ENCODE measurements at regions not wholly inside any gene's neighbourhood (a gene's known extent, or its start where the extent isn't known, plus 50 kb on each side); places are given as distances from the start of the nearest gene placed in this dataset.
A peak's percentile ranks its signal among the peaks of the same experiment; 100 is the strongest.

- peak; percentile 79 for DNase-seq
Observed at GRCh38 chr5:97854871-97855762, 672.1 kb upstream of the RIOK2 start.

GRCh38 chr5:97874491-97874890, 691.4 kb upstream of the RIOK2 start:
- peak; percentile 43 for DNase-seq

GRCh38 chr5:97876272-97876671, 693.2 kb upstream of the RIOK2 start:
- DNase-seq = no peak

- no peak for DNase-seq
Observed at GRCh38 chr5:97877588-97877987, 694.5 kb upstream of the RIOK2 start.

DNA sequence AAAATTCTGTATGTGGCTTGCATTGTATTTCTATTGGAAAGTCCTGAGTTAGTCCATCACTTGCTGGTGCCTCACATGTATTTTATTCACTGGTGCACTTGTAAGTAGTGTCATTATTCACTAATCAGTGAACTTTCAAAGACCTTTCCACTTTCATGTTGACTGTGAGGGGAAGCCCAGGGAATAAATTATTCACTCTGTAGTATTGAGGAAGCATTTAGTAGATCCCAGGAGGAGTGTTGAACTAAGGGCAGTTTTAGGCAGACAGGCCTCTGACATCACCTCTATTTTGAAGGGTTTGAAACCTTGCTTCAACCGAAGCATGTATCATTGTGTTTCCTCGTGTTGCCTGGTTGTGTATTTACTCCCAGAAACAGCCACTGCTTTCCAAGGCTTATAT, 705.4 kb upstream of the RIOK2 start:
- no peak for DNase-seq

- no peak for DNase-seq
Observed at GRCh38 chr5:97891971-97892370, 708.9 kb upstream of the RIOK2 start.

DNA sequence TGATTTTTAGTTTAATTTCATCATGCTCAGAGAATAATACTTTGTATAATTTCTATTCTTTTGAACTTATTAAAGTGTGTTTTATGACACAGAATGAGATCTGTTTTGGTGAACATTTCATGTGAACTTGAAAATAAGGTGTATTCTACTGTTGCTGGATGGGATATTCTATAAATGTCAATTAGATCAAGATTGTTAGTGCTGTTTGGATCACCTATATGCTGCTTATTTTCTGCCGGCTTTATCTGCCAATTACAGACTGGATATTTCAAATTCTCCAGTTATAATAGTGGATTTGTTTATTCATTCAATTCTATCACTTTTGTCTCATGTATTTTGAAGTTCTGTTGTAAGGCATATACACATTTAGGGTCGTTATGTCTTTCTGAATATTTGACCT, 720.7 kb upstream of the RIOK2 start:
- DNase-seq = no peak

- no peak for DNase-seq
Observed at GRCh38 chr5:97906135-97906534, 723.1 kb upstream of the RIOK2 start.

DNA sequence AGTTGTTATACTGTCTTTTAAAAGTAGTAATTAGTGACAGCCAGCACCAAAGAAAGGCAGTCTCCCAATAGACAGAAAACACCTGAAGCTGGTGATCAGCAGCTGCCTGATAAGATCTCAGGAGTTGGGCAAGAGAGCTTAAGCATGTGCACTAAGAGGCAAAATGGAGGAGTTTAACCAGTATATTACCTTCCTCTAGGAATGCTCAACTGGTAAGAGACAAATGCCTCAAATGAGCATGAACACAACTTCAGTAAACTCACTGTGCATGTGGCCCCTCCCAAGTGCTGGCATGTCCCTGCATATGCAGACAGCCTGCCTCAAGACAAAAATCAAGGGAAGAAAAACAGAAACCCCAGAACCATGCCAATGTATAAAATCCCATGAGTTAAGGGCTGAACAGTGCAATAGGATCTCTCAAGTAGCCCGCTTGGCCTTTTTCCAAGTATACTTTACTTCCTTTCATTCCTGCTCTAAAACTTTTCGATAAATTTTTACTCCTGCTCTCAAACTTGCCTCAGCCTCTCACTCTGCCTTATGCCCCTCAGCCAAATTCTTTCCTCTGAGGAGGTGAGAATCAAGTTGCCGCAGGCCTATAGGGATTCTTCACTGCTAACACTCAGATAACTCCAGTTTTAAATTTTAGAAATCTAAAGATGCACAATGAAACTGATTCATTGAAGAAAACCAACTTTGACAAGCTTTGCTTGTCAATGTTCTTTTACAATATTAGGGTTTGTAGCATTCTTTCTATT, 724.8 kb upstream of the RIOK2 start:
- no peak for DNase-seq

GRCh38 chr5:97909541-97909940, 726.5 kb upstream of the RIOK2 start:
- no peak for DNase-seq

DNA sequence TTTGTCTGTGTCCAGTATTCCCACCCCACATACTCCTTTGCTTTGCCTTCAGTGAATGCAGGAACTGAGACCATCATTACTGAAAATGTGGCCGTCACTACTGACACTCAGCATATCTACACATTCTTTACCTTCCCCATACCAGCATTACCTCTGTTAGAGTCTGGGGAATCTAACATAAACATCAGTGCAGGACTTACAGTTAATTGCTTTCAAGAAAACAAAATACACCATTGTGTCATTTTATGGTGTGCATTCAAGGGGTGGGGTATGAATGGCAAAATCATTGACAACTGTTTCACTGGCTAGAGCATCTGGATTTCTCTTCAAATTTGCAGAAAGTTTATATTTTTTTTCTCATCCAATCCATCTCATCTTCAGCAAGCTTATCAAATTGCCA, 731.4 kb upstream of the RIOK2 start:
- no peak for DNase-seq

- no peak for DNase-seq
Observed at GRCh38 chr5:97915106-97915505, 732.1 kb upstream of the RIOK2 start.

DNA sequence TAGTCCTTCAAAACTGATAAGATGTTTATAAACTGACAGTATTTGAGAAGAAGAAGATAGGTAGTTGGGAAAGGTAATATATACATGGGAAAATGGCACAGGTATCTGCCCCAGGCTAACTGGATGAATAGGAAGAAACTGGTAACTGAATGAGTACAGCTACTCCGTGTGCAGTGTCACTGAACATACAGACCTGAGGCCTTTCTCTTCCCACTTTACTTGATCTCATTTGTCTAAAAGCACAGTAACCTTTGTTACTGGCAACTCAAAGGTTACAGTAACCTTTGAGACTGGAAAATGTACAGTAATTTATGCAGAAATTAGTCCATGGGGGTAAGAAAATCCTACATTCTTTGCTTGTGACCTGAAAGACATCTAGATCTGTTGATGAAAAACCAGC, 735.0 kb upstream of the RIOK2 start:
- no peak for DNase-seq

DNA sequence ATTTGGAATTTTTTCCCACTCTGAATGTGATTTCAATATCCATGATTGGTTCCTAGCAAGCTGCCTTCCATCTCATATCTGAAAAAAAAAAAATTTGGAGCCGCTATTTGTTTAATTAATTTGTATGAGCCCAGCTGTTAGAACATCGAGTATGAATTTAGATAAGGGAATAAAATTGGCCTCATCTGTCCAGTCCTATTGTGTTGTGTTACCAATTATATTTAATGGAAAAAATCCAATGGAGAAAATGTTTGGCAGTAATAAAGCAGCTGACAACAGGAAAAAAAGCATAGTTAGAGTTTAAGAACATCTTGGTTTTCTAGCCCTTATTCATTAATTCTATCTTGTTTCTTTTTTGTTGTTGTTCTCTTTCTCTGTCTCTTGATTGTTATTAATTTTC, 735.6 kb upstream of the RIOK2 start:
- DNase-seq = no peak

- no peak for DNase-seq
Observed at GRCh38 chr5:97919719-97920118, 736.7 kb upstream of the RIOK2 start.

DNA sequence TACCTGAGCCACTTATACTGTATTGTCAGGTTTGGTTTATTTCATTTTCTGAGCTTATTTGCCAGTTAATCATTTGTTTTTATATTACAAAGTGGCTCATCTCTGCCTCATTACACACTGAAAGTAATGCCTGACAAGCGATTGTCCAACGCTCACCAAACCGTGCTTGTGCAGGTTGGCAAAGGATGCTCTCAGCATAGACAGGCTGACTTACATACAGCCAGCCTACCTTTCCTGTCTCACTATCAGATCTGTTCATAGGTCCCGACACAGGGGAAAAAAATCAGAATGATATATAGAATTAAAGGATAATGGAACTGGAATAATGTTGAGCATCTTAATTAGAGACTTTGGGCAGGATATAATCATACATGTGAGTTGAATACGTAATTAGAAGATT, 739.7 kb upstream of the RIOK2 start:
- DNase-seq = no peak

DNA sequence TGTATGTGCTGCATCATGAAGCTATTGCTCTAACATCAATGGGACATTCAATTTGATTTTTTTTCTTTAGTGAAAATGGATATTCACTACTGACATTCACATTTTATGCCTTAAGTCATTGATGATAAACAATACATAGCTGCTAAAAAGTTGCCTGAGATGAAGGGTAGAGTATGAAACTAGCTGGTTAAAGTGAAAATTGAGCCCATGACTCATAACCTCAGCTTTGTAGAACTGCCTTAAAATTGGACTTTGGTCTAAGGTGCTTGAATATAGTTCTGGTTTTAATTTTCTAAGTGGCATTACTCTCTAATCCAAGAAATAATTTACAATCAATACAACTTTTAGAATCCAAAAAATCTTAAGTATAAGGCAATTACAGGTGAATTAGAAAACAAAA, 740.4 kb upstream of the RIOK2 start:
- no peak for DNase-seq

DNA sequence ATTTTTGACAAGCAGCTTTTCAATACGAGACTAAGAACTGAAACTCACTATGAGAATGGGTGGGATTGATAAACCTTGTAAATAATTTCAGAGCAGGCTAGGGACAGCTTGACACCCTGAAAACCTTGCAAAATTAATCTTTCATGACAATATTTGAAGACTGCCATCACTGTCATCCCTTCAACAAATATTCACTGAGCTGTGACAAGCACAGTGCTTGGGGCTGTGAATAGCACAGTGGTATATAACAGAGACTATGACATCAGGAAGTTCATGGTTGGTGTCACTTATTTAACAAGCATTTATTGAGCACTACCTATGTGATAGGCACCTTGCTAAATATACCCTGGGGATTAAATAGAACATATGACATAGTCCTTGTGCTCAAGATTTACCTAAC, 741.0 kb upstream of the RIOK2 start:
- no peak for DNase-seq

GRCh38 chr5:97929383-97929782, 746.3 kb upstream of the RIOK2 start:
- DNase-seq = peak; percentile 7

GRCh38 chr5:97931829-97932228, 748.8 kb upstream of the RIOK2 start:
- no peak for DNase-seq

- DNase-seq = no peak
Observed at GRCh38 chr5:97936231-97936630, 753.2 kb upstream of the RIOK2 start.

DNA sequence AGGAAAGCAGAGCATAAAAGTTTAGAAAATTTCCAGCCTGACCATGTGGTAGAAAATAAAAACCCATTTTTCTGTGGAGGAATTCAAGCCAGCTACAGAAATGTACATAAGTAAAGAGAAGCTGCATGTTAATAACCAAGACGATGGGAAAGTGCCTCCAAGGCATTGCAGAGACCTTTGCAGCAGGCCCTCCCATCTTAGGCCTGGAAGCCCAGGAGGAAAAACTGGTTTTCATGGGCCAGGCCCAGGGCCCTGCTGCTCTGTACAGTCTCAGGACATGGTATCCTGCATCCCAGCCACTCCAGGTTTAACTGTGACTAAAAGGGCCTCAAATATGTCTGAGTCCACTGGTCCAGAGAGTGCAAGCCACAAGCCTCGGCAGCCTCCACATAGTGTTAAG, 754.8 kb upstream of the RIOK2 start:
- DNase-seq = no peak

GRCh38 chr5:97943036-97943435, 760.0 kb upstream of the RIOK2 start:
- DNase-seq = no peak

DNA sequence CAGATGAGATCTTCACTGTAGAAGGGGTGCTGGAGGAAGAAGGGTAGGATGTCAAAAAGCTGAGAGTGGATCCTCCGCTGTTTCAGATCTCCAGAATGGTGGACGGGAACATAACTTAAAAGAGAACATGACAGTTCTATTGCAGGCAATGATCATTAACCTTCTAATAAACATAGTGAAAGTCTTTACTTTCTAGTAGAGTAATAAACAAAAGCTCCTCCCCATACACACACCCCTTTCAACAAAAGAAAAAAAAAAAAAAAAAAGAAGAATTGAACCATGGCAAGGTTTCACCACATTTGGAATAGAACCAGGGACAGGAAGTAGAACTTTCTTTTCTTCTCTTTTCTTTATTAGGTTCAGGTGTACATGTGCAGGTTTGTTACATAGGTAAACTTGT, 768.1 kb upstream of the RIOK2 start:
- no peak for DNase-seq

Measured in fibroblast of skin of abdomen (primary cell).